ENCODE measurements at regions not wholly inside any gene's neighbourhood (a gene's known extent, or its start where the extent isn't known, plus 50 kb on each side); places are given as distances from the start of the nearest gene placed in this dataset.

DNA sequence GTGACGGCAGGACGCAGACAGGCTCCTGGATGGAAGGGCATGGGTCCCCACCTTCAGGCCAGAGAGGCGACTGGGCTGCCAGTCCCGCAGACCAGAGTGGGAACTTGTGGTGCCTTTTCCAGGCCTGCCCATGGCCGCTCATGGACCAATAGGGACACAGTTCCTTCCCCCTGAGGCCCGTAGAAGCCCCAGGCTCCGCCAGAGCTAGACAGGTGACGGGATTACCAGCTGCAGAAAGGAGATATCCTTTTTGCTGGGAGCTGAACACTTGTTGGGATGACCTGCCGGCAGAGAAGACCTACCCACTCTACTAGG is 73.6 kb upstream of the RASSF8 start:
- H3K36me3 Mint-ChIP-seq (ENCODE audit: insufficient read depth in 1 of 3, low read depth in 3 of 3), result peaks cover 4 to 15% (median 6%) of the 10 kb centered on the region in 3 experiments; a peak in 6 of 7 replicates
- TF ChIP-seq, protein P1, sequence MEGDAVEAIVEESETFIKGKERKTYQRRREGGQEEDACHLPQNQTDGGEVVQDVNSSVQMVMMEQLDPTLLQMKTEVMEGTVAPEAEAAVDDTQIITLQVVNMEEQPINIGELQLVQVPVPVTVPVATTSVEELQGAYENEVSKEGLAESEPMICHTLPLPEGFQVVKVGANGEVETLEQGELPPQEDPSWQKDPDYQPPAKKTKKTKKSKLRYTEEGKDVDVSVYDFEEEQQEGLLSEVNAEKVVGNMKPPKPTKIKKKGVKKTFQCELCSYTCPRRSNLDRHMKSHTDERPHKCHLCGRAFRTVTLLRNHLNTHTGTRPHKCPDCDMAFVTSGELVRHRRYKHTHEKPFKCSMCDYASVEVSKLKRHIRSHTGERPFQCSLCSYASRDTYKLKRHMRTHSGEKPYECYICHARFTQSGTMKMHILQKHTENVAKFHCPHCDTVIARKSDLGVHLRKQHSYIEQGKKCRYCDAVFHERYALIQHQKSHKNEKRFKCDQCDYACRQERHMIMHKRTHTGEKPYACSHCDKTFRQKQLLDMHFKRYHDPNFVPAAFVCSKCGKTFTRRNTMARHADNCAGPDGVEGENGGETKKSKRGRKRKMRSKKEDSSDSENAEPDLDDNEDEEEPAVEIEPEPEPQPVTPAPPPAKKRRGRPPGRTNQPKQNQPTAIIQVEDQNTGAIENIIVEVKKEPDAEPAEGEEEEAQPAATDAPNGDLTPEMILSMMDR (conservative IDR thresholded peaks at IDR 0.05), result no peak

More for the DNA sequence above, 73.6 kb upstream of the RASSF8 start:
- Mint-ChIP-seq H3K4me3 (no peak overlapping the region; a peak in 1 of 5 replicates), H3K4me1 (peaks cover 57 to 65% of the 10 kb centered on the region in 2 experiments), H3K27ac (peak overlapping the region in 1 of 3 experiments; percentile 77; a peak in 1 of 7 replicates), H3K9me3 (peaks cover 9% of the 10 kb centered on the region in 2 experiments), H3K27me3 (ENCODE audit: low read depth) (0 out of 2 replicates have a peak, but pooled peaks cover 2% of the 10 kb centered on the region)
- no peaks in the 10 kb centered on the region for H3K79me2 ChIP-seq (ENCODE audit: insufficient read depth, low read length)
- no peak overlapping the region for H2BK20ac ChIP-seq (ENCODE audit: low read depth, low read length, poor library complexity, severe bottlenecking)
- DNase-seq, result peak; percentile 61
- no peak overlapping the region for H3K18ac ChIP-seq (ENCODE audit: insufficient read length, low read depth, low read length)
- no peaks in the 10 kb centered on the region for H3K79me1 ChIP-seq (ENCODE audit: insufficient read depth, low read depth, low read length, poor library complexity, severe bottlenecking)
- H4K8ac ChIP-seq (replicated peaks; ENCODE audit: insufficient read length, low read depth, low read length), result no peak overlapping the region
- no peak overlapping the region for H3K9ac ChIP-seq (ENCODE audit: extremely low read depth, insufficient read length, low read length)
- whole genome bisulfite sequencing (ENCODE audit: extremely low coverage, insufficient read length, low lambda C conversion rate), result no CpG with 5 or more reads among the region's 9 CpGs
- no peaks in the 10 kb centered on the region for H4K20me1 ChIP-seq (ENCODE audit: control insufficient read depth, insufficient read depth, insufficient read length)
- H4K91ac ChIP-seq (ENCODE audit: insufficient read length, low read depth, low read length), result no peak overlapping the region
- H3K14ac ChIP-seq (ENCODE audit: insufficient read depth, low read length), result no peak overlapping the region
- no peak overlapping the region for H2BK5ac ChIP-seq (ENCODE audit: insufficient read length, low read length)
- no peak overlapping the region for H2AK5ac ChIP-seq (ENCODE audit: insufficient read length, low read length)
- H2BK15ac ChIP-seq (ENCODE audit: low read depth, low read length), result no peak overlapping the region
- no peak overlapping the region for H3T11ph ChIP-seq (ENCODE audit: low read length)
- no peak overlapping the region for H2BK12ac ChIP-seq (ENCODE audit: insufficient read length, low read depth, low read length)
- no peak overlapping the region for H3K56ac ChIP-seq (ENCODE audit: insufficient read length, low read depth, low read length)
- no peak overlapping the region for H3K27ac ChIP-seq (ENCODE audit: insufficient read length, low read depth, low read length)
- peaks cover 2% of the 10 kb centered on the region; the same call in 1 of the 2 replicates for H3K4me1 ChIP-seq (ENCODE audit: insufficient read depth, low read length)
- H3K27me3 ChIP-seq (ENCODE audit: insufficient read depth, low read length), result no peaks in the 10 kb centered on the region
- no peak overlapping the region for H4K5ac ChIP-seq (ENCODE audit: insufficient read length, low read depth, low read length)
- H3K23me2 ChIP-seq (ENCODE audit: insufficient read length, low read depth, low read length, poor library complexity, severe bottlenecking), result no peaks in the 10 kb centered on the region
- no peak overlapping the region for H3K4ac ChIP-seq (ENCODE audit: low read depth, low read length)
- H3K9me3 ChIP-seq (ENCODE audit: control insufficient read depth, low read depth, low read length), result no peaks in the 10 kb centered on the region
- no peak overlapping the region for H2BK120ac ChIP-seq (ENCODE audit: low read depth, low read length, poor library complexity, severe bottlenecking)
- no peak overlapping the region for H3K4me2 ChIP-seq (ENCODE audit: insufficient read depth, insufficient read length, low read length)
- no peak overlapping the region for H2AFZ ChIP-seq (ENCODE audit: low read length)
- H3K23ac ChIP-seq (ENCODE audit: insufficient read length, low read depth, low read length), result no peak overlapping the region
